ENCODE measurements at regions not wholly inside any gene's neighbourhood (a gene's known extent, or its start where the extent isn't known, plus 50 kb on each side); places are given as distances from the start of the nearest gene placed in this dataset.
"Not testable (repeated sequence)": the region's sequence is repeated elsewhere in the genome, so short reads cannot be mapped to it uniquely, and the experiment has no call there.

DNA sequence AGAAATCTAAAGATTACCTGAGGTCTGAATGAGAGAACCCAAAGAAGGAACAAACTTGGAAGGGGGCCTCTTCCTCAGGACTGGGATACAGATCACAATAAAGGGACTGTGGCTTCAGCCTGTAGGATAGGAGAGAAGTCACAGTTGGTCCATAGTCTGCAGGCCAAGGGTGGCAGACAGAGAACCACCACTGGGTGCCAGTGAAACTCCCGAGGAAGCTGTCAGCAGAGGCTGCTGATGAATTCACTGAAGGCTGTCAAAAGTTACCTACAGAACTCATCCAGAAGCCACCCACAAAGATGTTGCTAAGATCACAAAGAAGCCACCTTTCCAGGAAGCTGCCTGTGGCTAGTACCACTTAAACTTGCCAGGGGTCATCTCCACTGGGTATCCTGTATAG lies 78.5 kb downstream of the TMCO5A start:
- Mint-ChIP-seq H3K27me3 (ENCODE audit: unreplicated experiment) (no peaks in the 10 kb centered on the region), H3K27ac (ENCODE audit: unreplicated experiment) (no peak overlapping the region), H3K36me3 (ENCODE audit: low read depth, unreplicated experiment) (no peaks in the 10 kb centered on the region), H3K4me1 (ENCODE audit: unreplicated experiment) (peaks cover 10% of the 10 kb centered on the region), H3K9me3 (ENCODE audit: unreplicated experiment) (no peaks in the 10 kb centered on the region), H3K4me3 (ENCODE audit: unreplicated experiment) (no peak overlapping the region)
- TF ChIP-seq, protein P1, sequence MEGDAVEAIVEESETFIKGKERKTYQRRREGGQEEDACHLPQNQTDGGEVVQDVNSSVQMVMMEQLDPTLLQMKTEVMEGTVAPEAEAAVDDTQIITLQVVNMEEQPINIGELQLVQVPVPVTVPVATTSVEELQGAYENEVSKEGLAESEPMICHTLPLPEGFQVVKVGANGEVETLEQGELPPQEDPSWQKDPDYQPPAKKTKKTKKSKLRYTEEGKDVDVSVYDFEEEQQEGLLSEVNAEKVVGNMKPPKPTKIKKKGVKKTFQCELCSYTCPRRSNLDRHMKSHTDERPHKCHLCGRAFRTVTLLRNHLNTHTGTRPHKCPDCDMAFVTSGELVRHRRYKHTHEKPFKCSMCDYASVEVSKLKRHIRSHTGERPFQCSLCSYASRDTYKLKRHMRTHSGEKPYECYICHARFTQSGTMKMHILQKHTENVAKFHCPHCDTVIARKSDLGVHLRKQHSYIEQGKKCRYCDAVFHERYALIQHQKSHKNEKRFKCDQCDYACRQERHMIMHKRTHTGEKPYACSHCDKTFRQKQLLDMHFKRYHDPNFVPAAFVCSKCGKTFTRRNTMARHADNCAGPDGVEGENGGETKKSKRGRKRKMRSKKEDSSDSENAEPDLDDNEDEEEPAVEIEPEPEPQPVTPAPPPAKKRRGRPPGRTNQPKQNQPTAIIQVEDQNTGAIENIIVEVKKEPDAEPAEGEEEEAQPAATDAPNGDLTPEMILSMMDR (IDR thresholded peaks at IDR 0.05; ENCODE audit: unreplicated experiment): no peak
- DNase-seq (ENCODE audit: low spot score): no peak

DNA sequence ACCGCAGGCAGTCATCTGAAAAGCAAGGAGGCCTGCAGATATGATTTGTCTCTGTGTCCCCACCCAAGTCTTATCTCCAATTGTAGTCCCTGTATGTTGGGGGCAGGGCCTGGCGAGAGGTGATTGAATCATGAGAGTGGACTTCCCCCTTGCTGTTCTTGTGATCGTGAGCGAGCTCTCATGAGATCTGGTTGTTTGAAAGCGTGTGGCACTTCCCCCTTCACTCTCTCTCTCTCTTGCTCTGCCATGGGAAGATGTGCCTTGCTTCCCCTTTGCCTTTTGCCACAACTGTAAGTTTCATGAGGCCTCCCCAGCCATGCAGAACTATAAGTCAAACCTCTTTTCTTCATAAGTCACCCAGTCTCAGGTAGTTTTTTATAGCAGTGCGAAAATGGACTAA lies 83.3 kb downstream of the TMCO5A start:
- peak; percentile 8 for DNase-seq (ENCODE audit: low spot score)
- TF ChIP-seq, protein P1 (IDR thresholded peaks at IDR 0.05; ENCODE audit: unreplicated experiment): no peak
- Mint-ChIP-seq H3K9me3 (ENCODE audit: unreplicated experiment) (no peaks in the 10 kb centered on the region), H3K27me3 (ENCODE audit: unreplicated experiment) (no peaks in the 10 kb centered on the region), H3K4me1 (ENCODE audit: unreplicated experiment) (peaks cover 13% of the 10 kb centered on the region), H3K4me3 (ENCODE audit: unreplicated experiment) (no peak overlapping the region), H3K27ac (ENCODE audit: unreplicated experiment) (peak overlapping the region; percentile 83), H3K36me3 (ENCODE audit: low read depth, unreplicated experiment) (no peaks in the 10 kb centered on the region)

DNA sequence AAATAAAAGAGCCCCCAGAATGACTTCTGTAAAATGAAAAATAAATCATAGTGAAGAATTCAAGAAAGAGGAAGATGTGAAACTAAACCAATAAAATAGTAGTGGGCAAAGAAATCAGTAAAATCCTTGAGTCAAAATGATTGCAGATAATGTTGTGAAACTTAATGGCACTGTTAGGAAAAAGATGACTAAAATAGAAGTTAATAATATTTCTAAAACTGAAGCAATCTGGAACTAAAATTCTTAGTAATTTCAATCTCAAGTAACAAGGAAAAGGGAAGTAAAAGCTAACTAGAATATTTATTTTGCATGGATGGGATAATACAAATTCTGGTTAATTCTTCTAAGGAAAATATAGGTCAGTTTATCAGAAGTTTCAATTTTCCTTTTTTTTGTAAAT lies 84.6 kb downstream of the TMCO5A start:
- TF ChIP-seq, protein P1 (IDR thresholded peaks at IDR 0.05; ENCODE audit: unreplicated experiment): no peak
- H3K27ac Mint-ChIP-seq (ENCODE audit: unreplicated experiment): no peak overlapping the region
- H3K4me3 Mint-ChIP-seq (ENCODE audit: unreplicated experiment): no peak overlapping the region
- H3K9me3 Mint-ChIP-seq (ENCODE audit: unreplicated experiment): no peaks in the 10 kb centered on the region
- H3K36me3 Mint-ChIP-seq (ENCODE audit: low read depth, unreplicated experiment): peaks cover 2% of the 10 kb centered on the region
- H3K27me3 Mint-ChIP-seq (ENCODE audit: unreplicated experiment): peaks cover 2% of the 10 kb centered on the region
- no peak for DNase-seq (ENCODE audit: low spot score)
- H3K4me1 Mint-ChIP-seq (ENCODE audit: unreplicated experiment): peaks cover 13% of the 10 kb centered on the region

DNA sequence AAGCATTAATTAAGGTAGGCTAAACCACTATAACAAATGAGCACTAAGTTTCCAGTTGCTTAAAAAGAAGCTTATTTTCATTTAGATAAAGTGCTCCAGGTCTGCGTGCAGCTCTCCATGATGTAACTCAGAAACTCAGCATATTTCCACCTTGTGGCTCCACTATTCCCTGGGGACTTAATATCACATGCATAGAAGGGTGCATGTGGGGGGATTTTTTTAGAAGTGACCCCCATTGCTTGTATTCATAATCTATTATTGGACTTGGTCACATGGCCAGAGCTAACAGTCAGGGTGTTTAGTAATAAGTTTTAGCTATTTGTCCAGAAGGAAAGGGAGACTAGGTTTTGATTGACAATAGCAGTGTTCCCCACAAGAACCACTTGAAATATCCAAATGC lies 86.8 kb downstream of the TMCO5A start:
- DNase-seq (ENCODE audit: low spot score): no peak
- TF ChIP-seq, protein P1 (IDR thresholded peaks at IDR 0.05; ENCODE audit: unreplicated experiment): no peak
- Mint-ChIP-seq H3K4me1 (ENCODE audit: unreplicated experiment) (peaks cover 13% of the 10 kb centered on the region), H3K4me3 (ENCODE audit: unreplicated experiment) (no peak overlapping the region), H3K27ac (ENCODE audit: unreplicated experiment) (no peak overlapping the region), H3K27me3 (ENCODE audit: unreplicated experiment) (peaks cover 2% of the 10 kb centered on the region), H3K36me3 (ENCODE audit: low read depth, unreplicated experiment) (peaks cover 5% of the 10 kb centered on the region), H3K9me3 (ENCODE audit: unreplicated experiment) (no peaks in the 10 kb centered on the region)

DNA sequence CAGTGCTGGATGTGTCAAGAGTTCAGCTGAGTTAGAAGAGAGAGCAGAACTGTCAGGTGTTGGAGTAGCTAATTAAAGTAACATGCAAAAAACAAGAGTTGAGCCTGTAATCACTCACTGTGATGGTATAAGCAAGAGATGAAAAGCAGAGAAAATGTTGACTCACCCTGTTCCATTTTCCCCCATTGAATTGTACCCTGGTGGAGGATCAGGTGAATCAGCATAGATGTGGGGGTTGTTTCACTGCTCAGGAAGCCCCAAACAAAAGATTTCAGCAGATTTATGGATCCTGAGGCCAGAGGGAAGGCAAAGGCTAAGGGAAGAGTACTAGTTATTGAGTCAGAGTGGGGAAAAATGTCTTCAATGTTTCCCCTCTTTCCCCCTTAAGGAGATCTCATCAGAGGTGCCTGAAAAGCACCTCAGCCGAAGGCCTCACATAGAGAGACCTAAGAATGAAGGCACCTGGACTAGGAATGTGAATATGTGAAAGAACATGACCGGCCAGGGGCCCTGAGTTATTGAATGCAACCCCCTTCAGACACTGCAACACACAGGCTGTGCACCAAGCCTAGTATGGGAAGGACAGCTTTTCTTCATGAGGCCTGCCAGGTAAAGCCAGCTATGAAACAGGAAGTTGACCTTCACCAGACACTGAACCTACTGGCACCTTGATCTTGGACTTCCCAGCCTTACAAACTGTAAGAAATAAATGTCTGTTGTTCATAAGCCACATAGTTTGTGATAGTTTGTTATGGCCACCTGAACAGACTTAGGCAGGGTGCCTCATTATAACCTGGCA lies 90.1 kb downstream of the TMCO5A start:
- Mint-ChIP-seq H3K4me1 (ENCODE audit: unreplicated experiment) (no peaks in the 10 kb centered on the region), H3K4me3 (ENCODE audit: unreplicated experiment) (no peak overlapping the region), H3K27me3 (ENCODE audit: unreplicated experiment) (peaks cover 2% of the 10 kb centered on the region), H3K36me3 (ENCODE audit: low read depth, unreplicated experiment) (peaks cover 5% of the 10 kb centered on the region), H3K9me3 (ENCODE audit: unreplicated experiment) (no peaks in the 10 kb centered on the region), H3K27ac (ENCODE audit: unreplicated experiment) (no peak overlapping the region)
- DNase-seq (ENCODE audit: low spot score): no peak
- TF ChIP-seq, protein P1 (IDR thresholded peaks at IDR 0.05; ENCODE audit: unreplicated experiment): no peak

DNA sequence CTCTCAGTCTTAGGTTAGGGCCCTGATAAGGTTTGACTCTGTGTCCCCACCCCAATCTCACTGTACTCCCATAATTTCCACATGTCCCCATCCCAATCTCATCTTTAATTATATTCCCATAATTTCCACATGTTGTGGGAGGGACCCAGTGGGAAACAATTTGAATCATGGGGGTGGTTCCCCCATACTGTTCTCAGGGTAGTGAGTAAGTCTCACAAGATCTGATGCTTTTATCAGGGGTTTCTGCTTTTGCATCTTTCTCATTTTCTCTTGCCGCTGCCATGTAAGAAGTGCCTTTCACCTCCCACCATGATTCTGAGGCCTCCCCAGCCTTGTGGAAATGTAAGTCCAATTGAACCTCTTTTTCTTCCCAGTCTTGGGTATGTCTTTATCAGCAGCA lies 91.2 kb downstream of the TMCO5A start:
- DNase-seq (ENCODE audit: low spot score); H3K4me3 Mint-ChIP-seq (ENCODE audit: unreplicated experiment); H3K4me1 Mint-ChIP-seq (ENCODE audit: unreplicated experiment); H3K9me3 Mint-ChIP-seq (ENCODE audit: unreplicated experiment); H3K27ac Mint-ChIP-seq (ENCODE audit: unreplicated experiment); H3K36me3 Mint-ChIP-seq (ENCODE audit: low read depth, unreplicated experiment); H3K27me3 Mint-ChIP-seq (ENCODE audit: unreplicated experiment): not testable (repeated sequence)
